SK-N-SH treated with all-trans-retinoic acid at 6 μM for 48 hours (cell line): ENCODE measurements at regions not wholly inside any gene's neighbourhood (a gene's known extent, or its start where the extent isn't known, plus 50 kb on each side); places are given as distances from the start of the nearest gene placed in this dataset.

Experiments used
- ATAC-seq: fragments of 200-7000 bp; cut with Tn5 transposase; 3 replicates; pipeline ENCODE4 v1.9.1; 2020; ENCODE audit warnings: mild to moderate bottlenecking, moderate library complexity
- BACH2 ChIP-seq: fragments of 250-450 bp; sonication (Bioruptor Pico); IDR thresholded peaks from 2 replicates; pipeline ENCODE4 v1.9.0; 2021; ENCODE audit warnings: mild to moderate bottlenecking, borderline replicate concordance
- CREB5 ChIP-seq: fragments of 250-450 bp; sonication (Bioruptor Pico); IDR thresholded peaks from 2 replicates; pipeline ENCODE4 v1.5.1; 2020; ENCODE audit warnings: low read depth, mild to moderate bottlenecking, moderate library complexity
- CSDC2 ChIP-seq: fragments of 250-450 bp; sonication (Bioruptor Pico); IDR thresholded peaks from 2 replicates; pipeline ENCODE4 v1.5.0; 2020; ENCODE audit warnings: mild to moderate bottlenecking, moderate library complexity
- ESRRG ChIP-seq: fragments of 250-450 bp; sonication (Bioruptor Pico); IDR thresholded peaks from 2 replicates; pipeline ENCODE4 v1.6.1; 2021; ENCODE audit warnings: mild to moderate bottlenecking
- GLIS3 ChIP-seq: fragments of 250-450 bp; sonication (Bioruptor Pico); IDR thresholded peaks from 2 replicates; pipeline ENCODE4 v1.5.0; 2020; ENCODE audit warnings: mild to moderate bottlenecking, moderate library complexity
- ISL1 ChIP-seq: fragments of 250-450 bp; sonication (Bioruptor Pico); IDR thresholded peaks from 2 replicates; pipeline ENCODE4 v2.1.2; 2022; ENCODE audit warnings: mild to moderate bottlenecking, moderate library complexity
- PPARA ChIP-seq: fragments of 250-450 bp; sonication (Bioruptor Pico); IDR thresholded peaks from 2 replicates; pipeline ENCODE4 v1.5.0; 2020; ENCODE audit warnings: mild to moderate bottlenecking, borderline replicate concordance
- RARB ChIP-seq: fragments of 250-450 bp; sonication (Bioruptor Pico); IDR thresholded peaks from 2 replicates; pipeline ENCODE4 v1.8.0; 2021; ENCODE audit warnings: mild to moderate bottlenecking, moderate library complexity
- SNAI2 ChIP-seq: fragments of 250-450 bp; sonication (Bioruptor Pico); IDR thresholded peaks from 2 replicates; pipeline ENCODE4 v1.5.0; 2020; ENCODE audit warnings: mild to moderate bottlenecking, moderate library complexity
- TCF4 ChIP-seq: fragments of 250-450 bp; sonication (Bioruptor Pico); IDR thresholded peaks from 2 replicates; pipeline ENCODE4 v1.8.0; 2021; ENCODE audit warnings: mild to moderate bottlenecking, moderate library complexity, borderline replicate concordance
- TOX ChIP-seq: fragments of 250-450 bp; sonication (Bioruptor Pico); IDR thresholded peaks from 2 replicates; pipeline ENCODE4 v1.8.0; 2021; ENCODE audit warnings: mild to moderate bottlenecking, moderate library complexity, borderline replicate concordance
- ZC3H10 ChIP-seq: fragments of 250-450 bp; sonication (Bioruptor Pico); IDR thresholded peaks from 2 replicates; pipeline ENCODE4 v1.5.1; 2021; ENCODE audit warnings: mild to moderate bottlenecking, moderate library complexity
- ZFP3 ChIP-seq: fragments of 250-450 bp; sonication (Bioruptor Pico); IDR thresholded peaks from 2 replicates; pipeline ENCODE4 v1.5.0; 2020; ENCODE audit warnings: mild to moderate bottlenecking, moderate library complexity
- ZFP30 ChIP-seq: fragments of 450-650 bp; formaldehyde crosslinking; IDR thresholded peaks from 2 replicates; pipeline ENCODE4 v1.5.0; 2022; ENCODE audit warnings: mild to moderate bottlenecking, moderate library complexity
- ZNF565 ChIP-seq: fragments of 450-650 bp; formaldehyde crosslinking; conservative IDR thresholded peaks from 2 replicates; pipeline ENCODE4 v1.5.0; 2020; ENCODE audit warnings: low read depth, mild to moderate bottlenecking, moderate library complexity
- ZNF70 ChIP-seq: fragments of 450-650 bp; formaldehyde crosslinking; IDR thresholded peaks from 2 replicates; pipeline ENCODE4 v1.5.0; 2020; ENCODE audit warnings: mild to moderate bottlenecking, moderate library complexity
- ZNF8 ChIP-seq: fragments of 450-650 bp; formaldehyde crosslinking; IDR thresholded peaks from 2 replicates; pipeline ENCODE4 v1.5.0; 2020; ENCODE audit warnings: mild to moderate bottlenecking, moderate library complexity
- TF ChIP-seq, protein P1 (sequence below): fragments of 250-450 bp; sonication (Bioruptor Pico); IDR thresholded peaks from 2 replicates; pipeline ENCODE4 v1.5.0; 2020; ENCODE audit warnings: mild to moderate bottlenecking, moderate library complexity
- TF ChIP-seq, protein P2 (sequence below): fragments of 250-450 bp; sonication (Bioruptor Pico); IDR thresholded peaks from 2 replicates; pipeline ENCODE4 v1.8.0; 2021; ENCODE audit warnings: low read depth, mild to moderate bottlenecking, moderate library complexity, borderline replicate concordance
- TF ChIP-seq, protein P3 (sequence below): fragments of 250-450 bp; sonication (Bioruptor Pico); IDR thresholded peaks from 2 replicates; pipeline ENCODE4 v1.5.1; 2021; ENCODE audit warnings: mild to moderate bottlenecking, moderate library complexity

- TF ChIP-seq, protein P1, sequence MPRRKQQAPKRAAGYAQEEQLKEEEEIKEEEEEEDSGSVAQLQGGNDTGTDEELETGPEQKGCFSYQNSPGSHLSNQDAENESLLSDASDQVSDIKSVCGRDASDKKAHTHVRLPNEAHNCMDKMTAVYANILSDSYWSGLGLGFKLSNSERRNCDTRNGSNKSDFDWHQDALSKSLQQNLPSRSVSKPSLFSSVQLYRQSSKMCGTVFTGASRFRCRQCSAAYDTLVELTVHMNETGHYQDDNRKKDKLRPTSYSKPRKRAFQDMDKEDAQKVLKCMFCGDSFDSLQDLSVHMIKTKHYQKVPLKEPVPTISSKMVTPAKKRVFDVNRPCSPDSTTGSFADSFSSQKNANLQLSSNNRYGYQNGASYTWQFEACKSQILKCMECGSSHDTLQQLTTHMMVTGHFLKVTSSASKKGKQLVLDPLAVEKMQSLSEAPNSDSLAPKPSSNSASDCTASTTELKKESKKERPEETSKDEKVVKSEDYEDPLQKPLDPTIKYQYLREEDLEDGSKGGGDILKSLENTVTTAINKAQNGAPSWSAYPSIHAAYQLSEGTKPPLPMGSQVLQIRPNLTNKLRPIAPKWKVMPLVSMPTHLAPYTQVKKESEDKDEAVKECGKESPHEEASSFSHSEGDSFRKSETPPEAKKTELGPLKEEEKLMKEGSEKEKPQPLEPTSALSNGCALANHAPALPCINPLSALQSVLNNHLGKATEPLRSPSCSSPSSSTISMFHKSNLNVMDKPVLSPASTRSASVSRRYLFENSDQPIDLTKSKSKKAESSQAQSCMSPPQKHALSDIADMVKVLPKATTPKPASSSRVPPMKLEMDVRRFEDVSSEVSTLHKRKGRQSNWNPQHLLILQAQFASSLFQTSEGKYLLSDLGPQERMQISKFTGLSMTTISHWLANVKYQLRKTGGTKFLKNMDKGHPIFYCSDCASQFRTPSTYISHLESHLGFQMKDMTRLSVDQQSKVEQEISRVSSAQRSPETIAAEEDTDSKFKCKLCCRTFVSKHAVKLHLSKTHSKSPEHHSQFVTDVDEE (CRISPR knock-in tag): no peak
- TF ChIP-seq ZFP3 (CRISPR knock-in tag): no peak
- no peak for TF ChIP-seq SNAI2 (CRISPR knock-in tag)
- TF ChIP-seq BACH2 (CRISPR knock-in tag): no peak
- no peak for TF ChIP-seq ZC3H10 (CRISPR knock-in tag)
- no peak for TF ChIP-seq GLIS3 (CRISPR knock-in tag)
- TF ChIP-seq, all 23 proteins: peak for 0
- no peak for ATAC-seq
These were observed 257.4 kb downstream of the THBS2 start for GRCh38 chr6:168996356-168996625.

- no peak for TF ChIP-seq SNAI2 (CRISPR knock-in tag)
- TF ChIP-seq, protein P2, sequence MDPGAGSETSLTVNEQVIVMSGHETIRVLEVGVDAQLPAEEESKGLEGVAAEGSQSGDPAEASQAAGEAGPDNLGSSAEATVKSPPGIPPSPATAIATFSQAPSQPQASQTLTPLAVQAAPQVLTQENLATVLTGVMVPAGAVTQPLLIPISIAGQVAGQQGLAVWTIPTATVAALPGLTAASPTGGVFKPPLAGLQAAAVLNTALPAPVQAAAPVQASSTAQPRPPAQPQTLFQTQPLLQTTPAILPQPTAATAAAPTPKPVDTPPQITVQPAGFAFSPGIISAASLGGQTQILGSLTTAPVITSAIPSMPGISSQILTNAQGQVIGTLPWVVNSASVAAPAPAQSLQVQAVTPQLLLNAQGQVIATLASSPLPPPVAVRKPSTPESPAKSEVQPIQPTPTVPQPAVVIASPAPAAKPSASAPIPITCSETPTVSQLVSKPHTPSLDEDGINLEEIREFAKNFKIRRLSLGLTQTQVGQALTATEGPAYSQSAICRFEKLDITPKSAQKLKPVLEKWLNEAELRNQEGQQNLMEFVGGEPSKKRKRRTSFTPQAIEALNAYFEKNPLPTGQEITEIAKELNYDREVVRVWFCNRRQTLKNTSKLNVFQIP (CRISPR knock-in tag): no peak
- TF ChIP-seq RARB (CRISPR knock-in tag): no peak
- TF ChIP-seq, protein P1 (CRISPR knock-in tag): no peak
- TF ChIP-seq ZNF70 (CRISPR knock-in tag): no peak
- no peak for TF ChIP-seq CSDC2 (CRISPR knock-in tag)
- TF ChIP-seq ZFP30 (CRISPR knock-in tag): no peak
- no peak for TF ChIP-seq ZNF565
- TF ChIP-seq ESRRG (CRISPR knock-in tag): no peak
- no peak for TF ChIP-seq PPARA (CRISPR knock-in tag)
- TF ChIP-seq ZC3H10 (CRISPR knock-in tag): no peak
- TF ChIP-seq TOX (CRISPR knock-in tag): no peak
- TF ChIP-seq ISL1: no peak
- no peak for TF ChIP-seq ZFP3 (CRISPR knock-in tag)
- TF ChIP-seq CREB5: no peak
- no peak for TF ChIP-seq TCF4 (CRISPR knock-in tag)
- TF ChIP-seq GLIS3 (CRISPR knock-in tag): no peak
- TF ChIP-seq ZNF8: no peak
These were observed 257.9 kb downstream of the THBS2 start for GRCh38 chr6:168995526-168996355.

DNA sequence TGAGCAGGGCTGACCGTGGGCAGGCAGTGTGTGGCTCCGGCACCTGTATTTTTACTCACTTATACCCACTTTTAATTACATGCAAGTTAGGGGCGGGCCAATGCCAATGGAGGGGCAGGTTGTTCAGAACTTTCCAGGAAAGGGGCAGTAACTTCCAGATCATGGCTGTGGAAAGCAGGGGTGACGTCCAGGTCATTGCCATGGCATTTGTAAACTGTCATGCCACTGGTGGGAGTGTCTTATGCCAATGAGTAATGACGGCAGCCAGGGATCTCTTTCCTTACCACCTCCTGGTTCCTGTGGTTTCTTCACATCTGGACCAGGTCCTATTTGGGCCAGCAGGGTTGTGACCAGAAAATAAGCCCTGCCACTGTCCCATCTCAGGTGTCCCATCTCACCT lies 258.7 kb downstream of the THBS2 start:
- ATAC-seq: no peak; the same call in 2 of the 3 replicates
- TF ChIP-seq TCF4 (CRISPR knock-in tag): no peak
- TF ChIP-seq ZFP3 (CRISPR knock-in tag): no peak
- TF ChIP-seq TOX (CRISPR knock-in tag): no peak
- no peak for TF ChIP-seq ISL1
- TF ChIP-seq, protein P1 (CRISPR knock-in tag): no peak
- TF ChIP-seq GLIS3 (CRISPR knock-in tag): no peak
- TF ChIP-seq, protein P3, sequence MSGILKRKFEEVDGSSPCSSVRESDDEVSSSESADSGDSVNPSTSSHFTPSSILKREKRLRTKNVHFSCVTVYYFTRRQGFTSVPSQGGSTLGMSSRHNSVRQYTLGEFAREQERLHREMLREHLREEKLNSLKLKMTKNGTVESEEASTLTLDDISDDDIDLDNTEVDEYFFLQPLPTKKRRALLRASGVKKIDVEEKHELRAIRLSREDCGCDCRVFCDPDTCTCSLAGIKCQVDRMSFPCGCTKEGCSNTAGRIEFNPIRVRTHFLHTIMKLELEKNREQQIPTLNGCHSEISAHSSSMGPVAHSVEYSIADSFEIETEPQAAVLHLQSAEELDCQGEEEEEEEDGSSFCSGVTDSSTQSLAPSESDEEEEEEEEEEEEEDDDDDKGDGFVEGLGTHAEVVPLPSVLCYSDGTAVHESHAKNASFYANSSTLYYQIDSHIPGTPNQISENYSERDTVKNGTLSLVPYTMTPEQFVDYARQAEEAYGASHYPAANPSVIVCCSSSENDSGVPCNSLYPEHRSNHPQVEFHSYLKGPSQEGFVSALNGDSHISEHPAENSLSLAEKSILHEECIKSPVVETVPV (CRISPR knock-in tag): no peak
- no peak for TF ChIP-seq PPARA (CRISPR knock-in tag)

More at GRCh38 chr6:168995526-168996355, 257.9 kb downstream of the THBS2 start:
- no peak for ATAC-seq
